ENCODE measurements at regions not wholly inside any gene's neighbourhood (a gene's known extent, or its start where the extent isn't known, plus 50 kb on each side); places are given as distances from the start of the nearest gene placed in this dataset.

DNA sequence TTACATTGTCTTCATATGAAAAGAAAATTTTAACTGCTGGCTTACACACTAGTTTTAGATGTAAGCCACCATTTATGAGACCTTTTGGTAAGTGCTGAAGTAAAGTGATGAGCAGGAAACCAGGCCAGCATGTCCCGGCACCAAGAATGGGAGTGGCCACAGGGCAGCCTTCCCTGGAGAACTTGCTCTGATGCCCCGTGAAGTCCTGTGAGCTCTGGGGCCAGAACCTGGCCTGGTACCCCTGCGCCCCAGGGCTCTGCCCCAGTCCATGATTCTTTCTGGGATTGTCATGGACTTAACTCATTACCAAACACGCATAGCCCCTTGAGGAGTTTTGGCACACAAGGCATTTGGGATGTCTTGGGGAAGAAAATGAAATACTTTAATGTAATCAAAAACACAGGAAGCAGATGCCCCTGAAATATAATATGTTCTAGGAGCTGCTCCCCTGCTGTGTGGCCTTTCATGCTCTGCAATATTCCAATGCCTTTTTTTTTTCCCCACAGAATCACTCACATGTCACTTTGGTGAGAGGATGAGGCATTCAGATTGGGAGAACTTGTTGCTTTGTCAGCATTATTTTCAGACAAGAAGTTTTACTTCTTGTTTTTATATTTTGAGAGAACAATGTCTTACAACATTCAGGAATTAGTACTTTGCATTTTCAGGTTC, 53.1 kb upstream of the CXCL12 start:
- TF ChIP-seq POLR2AphosphoS5 (IDR thresholded peaks at IDR 0.05; ENCODE audit: low read depth, low read length) (no peak), POLR2A (IDR thresholded peaks at IDR 0.05; ENCODE audit: low read depth, low read length) (no peak), TAF1 (IDR thresholded peaks at IDR 0.05; ENCODE audit: low read depth, low read length) (no peak)

Data from GM12891 (cell line).